GM19240 (cell line): ENCODE measurements at regions not wholly inside any gene's neighbourhood (a gene's known extent, or its start where the extent isn't known, plus 50 kb on each side); places are given as distances from the start of the nearest gene placed in this dataset.
"Not testable (repeated sequence)": the region's sequence is repeated elsewhere in the genome, so short reads cannot be mapped to it uniquely, and the experiment has no call there.

Experiments used
- DNase-seq: peaks from one replicate; pipeline ENCODE4 v3.0.0; 2011; ENCODE audit warnings: low spot score; ENCODE audit not compliant: insufficient read length

DNA sequence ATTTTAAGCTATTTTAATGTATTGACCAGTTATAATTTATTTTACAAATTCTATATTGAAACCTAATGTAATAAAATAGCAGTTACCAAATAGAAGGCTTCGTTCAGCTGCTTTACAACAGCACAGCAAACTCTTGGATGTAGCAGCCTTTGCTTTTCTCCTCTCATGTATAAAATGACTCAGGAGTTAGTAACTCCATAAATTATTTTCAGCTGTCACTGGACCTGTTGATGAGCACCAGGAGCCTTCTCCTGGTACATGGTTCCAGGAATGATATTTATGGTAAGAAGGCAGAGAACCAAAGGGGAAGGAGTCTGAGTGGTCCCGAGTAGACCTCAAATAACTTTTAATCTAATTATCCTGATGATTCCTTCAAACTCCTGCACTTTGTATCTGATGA is 256.4 kb upstream of the NETO1 start:
- DNase-seq, result no peak

DNA sequence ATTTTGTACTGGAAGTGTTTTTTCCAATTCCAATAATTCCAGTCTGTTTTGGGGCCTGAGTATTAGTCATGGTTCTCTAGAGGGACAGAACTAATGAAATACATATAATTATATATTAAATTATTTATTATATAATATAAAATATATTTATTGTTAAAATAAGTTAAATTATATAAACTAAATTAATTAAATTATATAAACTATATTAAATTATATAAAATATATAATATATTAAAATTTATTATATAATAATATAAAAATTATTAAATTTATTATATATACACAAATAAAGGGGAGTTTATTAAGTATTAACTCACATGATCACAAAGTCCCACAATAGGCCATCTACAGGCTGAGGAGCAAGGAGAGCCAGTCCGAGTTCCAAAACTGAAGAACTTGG is 253.4 kb upstream of the NETO1 start:
- no peak for DNase-seq

DNA sequence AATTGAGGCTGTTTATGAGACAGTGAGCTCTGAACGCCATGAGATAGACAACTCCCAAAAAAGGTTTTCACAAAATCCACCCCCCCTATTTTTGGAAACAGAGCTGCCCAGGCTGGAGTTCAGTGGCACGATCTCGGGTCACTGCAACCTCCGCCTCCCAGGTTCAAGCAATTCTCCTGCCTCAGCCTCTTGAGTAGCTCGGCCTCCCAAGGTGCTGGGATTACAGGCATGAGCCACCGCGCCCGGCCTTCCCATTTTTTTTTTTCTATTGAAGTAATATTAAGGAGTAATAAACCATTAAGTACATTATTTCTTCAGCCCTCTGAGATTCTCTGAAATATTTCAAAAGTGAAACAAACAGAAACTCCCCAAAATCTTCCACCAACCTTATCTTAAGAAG is 252.8 kb upstream of the NETO1 start:
- no peak for DNase-seq

DNA sequence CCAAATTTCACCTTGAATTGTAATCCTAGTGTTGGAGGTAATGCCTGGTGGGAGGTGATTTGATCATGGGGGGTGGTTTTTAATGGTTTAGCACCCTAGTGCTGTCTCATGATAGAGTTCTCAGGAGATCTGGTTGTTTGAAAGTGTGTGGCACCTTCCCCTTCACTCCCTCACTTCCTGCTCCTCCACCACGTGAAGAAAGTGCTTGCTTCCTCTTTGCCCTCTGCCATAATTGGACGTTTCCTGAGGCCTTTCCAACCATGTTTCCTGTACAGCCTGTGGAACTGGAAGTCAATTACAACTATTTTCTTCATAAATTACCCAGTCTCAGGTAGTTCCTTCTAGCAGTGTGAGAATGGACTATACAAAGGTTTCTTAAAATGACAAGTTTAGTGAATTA is 251.8 kb upstream of the NETO1 start:
- no peak for DNase-seq

DNA sequence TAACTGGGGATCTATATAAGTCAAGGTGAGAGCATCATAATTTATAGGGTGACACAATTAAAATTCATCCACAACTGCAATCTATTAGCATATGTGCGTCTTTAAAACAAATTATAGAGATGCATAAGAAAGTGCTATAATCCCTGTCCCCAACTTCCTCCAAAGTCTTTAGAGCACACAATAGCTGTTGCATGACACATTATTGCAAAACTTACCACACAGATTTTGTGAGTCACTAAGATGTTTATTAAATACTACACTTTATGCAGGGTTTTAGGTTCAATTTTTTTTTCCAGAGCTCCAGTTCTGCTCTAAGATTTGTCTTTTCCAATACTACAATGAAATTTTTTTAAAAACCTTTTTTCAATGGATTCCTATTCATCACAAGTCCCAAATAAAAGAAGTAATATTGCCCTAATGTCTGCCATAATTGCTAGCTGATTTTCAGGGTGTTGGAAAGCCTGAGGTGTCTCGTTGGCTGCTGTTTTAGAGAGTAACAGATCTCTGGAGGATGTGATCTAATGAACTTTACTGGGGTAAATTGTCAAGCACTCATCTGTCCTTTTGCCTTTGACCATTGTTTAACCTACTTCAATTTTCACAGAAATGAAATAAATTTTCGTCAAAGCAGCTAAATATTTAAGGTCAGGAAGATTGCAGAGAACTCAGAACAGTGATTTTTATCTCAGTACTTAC is 250.5 kb upstream of the NETO1 start:
- no peak for DNase-seq

- no peak for DNase-seq
These were observed 242.5 kb upstream of the NETO1 start for GRCh38 chr18:73110307-73110706.

DNA sequence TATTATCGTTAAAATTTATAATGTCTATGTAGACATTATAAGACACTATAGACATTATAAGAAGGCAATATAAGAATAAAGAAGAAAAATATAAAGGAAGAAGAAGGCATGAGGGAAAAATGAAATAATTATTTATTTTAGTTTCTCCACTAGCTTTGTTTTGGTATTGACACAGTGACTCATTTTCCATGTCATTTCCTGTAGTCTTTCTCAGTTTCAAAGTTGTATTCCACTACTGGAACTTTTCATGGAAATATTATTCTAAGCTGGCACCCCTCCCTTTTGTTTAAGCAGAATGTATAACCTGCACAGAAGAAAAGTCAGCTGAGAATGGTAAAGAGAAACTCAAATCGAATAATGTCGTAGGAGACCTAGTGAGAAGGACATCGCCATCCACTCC is 234.2 kb upstream of the NETO1 start:
- DNase-seq, result no peak

GRCh38 chr18:73101491-73101890 is 233.7 kb upstream of the NETO1 start:
- DNase-seq, result not testable (repeated sequence)

- no peak for DNase-seq
These were observed 232.0 kb upstream of the NETO1 start for GRCh38 chr18:73099759-73100158.

DNA sequence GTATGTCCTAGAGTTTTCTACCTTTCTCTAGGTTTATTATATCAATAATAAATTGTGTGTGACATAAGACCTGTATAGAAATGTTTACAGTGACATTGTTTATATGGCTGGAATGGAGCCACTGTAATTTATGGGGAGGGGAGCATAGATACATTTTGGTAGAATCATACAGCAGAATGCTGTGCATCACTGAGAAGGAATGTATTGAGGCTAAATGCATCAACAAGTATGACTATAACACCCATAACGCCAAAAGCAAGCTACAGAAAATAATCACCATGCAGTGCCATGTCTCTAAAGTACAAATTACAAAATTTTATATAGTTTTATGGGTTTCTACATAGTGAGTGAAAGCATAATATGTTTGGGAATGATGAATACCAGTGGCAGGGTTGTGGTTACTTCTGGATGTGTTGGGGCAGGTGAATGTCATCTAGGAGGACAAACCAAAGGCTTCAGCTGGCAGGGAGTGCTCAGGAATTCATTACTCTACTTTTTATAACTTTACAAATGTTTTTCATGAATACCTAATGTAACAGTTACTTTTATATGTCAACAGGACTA is 226.0 kb upstream of the NETO1 start:
- no peak for DNase-seq

DNA sequence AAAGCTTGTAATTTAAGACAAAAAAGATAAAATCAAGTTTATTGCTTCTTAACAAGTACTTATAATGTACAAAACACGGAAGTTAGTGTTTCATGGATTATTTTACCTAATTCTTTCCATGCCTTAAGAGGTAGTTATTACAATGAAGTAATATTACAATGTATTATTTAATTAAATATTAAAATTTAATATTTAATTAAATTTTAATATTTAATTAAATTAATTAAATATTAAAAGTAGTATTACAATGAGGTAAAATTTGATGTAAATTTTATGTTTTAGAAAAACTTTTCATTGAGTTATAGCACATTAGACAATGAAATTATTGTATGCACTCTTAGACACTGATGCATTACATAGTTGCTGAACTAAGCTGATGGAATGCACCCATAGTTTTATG is 220.7 kb upstream of the NETO1 start:
- no peak for DNase-seq

DNA sequence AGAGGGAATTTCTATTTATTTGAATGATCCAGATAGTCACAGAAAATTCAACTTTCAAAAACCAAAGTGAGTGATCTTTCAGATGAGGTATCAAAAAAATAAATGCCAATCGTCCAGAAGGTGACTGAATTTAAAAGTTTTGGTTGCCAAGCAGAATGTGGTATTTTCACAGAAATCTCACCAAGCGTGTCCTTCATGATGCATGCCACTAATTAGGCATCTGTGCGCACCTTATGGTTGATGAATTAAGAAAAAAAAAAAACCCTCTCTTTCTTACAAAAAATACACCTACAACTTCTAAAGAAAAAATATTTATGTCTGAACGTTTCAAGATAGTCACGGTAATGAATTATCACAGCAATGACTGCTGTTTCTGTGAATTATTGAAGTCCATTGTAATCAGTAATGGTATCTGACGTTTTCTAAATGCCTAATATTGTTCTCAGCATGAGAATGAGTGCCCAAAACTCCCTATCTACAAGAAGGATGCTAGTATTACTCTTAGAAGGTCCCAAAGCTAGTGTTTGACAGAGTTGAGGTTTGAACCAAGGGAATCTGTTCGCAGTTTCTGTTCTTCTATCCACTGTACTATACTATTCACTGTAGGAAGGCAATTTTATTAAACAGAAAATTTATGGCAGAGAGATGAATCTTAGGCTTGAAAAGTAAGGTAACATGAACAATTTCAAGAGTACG is 219.6 kb upstream of the NETO1 start:
- DNase-seq, result no peak

DNA sequence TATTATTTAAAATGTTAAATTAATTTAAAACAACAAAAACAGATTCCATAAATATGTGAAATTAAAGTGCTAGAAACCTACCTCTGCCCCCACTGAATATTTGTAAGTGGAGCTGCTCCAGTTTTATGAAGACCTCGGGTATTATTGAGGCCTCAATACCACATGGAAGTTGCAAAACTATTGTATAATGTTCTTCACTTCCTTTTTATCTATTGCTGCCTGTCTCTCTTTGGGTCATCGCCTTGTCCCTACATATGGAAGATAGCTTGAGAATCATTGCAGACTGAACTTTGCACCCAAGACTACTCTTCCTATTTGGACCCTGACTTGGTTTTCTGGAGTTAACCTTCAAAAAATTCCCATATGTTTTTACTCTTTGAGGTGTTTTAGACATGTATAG is 212.1 kb upstream of the NETO1 start:
- no peak for DNase-seq

DNA sequence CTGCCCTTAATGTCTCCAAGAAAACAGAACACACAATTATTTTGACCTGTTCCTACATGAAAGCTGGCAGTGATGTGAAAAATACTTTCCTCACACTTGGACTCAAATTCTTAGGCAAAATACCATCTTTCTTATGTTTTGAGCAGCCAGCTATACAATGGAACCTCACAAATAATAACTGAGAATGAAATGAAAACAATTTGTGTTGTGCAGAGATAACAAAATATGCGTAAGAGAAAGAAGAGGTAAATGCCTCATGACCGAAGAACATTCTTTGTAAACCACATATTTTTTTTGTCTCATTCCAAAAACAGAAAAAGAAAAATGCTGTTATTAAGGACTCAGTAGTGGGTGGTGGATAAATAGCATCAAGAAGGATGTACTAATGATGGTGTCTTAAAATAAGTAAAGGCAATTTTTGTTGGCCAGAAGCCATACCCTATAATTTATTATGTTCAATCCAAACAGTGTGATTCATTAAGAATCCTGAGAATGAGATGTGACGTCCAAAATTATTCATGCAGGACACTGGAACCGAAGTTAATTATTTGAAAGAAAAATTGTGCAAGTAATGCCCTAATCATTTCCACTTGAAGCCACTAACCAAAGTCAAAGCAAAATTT is 193.0 kb upstream of the NETO1 start:
- no peak for DNase-seq

DNA sequence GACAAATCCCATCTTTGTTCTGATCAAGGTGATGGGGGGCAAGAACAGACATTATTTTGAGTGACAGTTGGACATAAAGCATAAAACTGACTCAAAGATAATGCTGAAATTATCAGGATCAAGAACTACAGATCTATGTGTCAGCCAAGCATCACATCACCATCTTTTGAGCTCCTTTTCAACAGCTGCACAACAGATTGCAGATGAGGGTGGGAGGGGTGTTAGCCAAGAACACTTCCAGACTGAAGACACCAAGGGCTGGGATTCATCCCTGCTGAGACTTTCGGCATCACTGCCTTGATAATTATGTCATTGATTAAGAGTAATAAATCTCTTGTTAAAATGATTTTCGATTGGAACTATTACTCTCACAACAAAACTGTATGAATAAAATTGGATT is 191.5 kb upstream of the NETO1 start:
- no peak for DNase-seq

DNA sequence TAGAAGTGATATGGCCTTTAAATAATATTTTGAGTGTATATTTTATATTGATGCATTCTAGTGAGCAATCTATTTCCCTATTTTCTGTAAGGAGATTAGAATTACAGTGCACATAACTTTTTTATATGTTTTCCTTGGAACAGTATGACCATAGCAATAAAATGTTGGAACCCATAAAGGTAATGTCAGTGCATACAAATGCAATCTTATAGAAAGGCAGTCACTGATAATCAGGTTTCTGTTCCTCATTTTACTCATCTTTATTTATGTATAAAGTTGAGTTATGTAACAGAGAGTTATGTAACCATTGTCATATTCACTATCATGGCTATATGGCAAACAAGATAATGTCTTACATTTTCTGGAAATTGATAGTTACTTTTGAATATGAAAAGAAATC is 179.9 kb upstream of the NETO1 start:
- no peak for DNase-seq

DNA sequence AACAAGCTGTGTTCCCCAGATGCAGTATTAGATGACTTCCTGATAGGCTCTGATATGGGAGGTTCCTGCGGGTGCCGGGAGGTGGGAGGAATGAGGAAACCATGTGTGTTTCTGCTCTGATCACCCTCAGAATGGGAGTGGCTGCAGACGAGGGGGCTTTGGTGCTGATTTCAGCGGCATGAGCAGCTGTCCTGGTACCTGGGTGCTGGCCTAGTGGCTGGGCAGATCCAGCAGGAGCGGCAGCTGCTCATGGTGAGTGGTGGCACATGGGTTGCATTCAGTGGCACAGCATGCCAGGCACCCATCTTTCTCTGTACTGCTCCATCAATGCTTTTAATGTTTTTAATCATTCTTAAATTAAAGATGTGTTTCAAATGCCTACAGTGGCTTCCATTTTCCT is 177.2 kb upstream of the NETO1 start:
- no peak for DNase-seq

DNA sequence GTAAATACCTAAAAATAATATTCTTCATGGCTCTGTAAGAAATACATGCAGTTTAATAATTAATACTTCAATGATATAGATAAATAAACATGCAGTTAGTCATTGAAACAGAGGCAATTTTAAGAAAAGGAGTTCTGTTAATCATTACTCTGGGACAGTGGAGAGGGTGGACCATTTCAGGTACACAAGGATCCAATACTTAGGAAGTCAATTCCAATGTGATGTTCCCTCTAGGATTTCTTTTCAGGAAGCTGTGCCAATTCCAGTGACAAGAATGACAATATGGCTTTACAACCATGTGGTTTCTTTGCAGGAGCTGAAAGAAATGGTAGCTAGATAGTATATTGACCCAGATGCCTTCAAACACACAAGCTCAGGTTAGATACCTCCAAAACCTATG is 175.8 kb upstream of the NETO1 start:
- DNase-seq, result no peak

DNA sequence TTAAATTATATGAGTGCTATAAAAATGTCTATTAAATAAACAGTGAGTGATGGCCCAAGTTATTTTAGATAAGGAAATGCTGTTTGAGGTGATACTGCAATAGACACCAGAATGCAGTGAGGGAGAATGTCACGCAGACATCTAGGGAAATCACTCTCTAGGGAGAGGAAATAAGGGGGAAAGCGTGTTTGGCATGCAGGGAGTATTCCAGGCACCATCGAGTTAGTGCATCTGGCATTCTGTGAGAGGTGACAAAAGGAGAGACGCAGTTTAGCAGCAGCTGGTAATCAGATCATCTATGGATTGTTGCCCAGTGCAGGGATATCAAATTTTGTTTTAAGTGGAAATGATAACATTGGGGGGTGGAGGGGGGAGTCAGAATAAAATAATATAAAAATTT is 175.4 kb upstream of the NETO1 start:
- DNase-seq, result no peak

- no peak for DNase-seq
These were observed 172.5 kb upstream of the NETO1 start for GRCh38 chr18:73040247-73040646.

DNA sequence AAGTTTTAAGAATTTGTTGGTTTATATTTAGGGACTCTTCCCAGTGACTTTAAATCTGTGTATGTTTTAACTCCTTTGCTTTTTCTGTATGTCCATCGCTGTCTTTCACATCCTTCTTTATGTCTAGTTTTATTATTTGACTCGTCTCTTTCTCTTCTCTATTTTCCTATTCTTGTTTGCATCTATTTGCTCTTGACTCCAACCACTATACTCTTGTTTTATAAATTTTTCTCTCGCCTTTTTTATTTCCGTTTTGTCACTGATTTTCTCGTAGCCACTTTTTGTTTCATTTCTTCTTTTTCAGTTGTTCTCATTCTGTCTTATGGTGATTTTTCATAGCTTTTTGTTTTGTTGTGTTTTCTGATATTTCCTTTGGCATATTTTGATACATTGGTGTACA is 170.5 kb upstream of the NETO1 start:
- no peak for DNase-seq

- no peak for DNase-seq
These were observed 156.2 kb upstream of the NETO1 start for GRCh38 chr18:73023975-73024374.

GRCh38 chr18:73009691-73010090 is 141.9 kb upstream of the NETO1 start:
- no peak for DNase-seq
